ENCODE measurements at regions not wholly inside any gene's neighbourhood (a gene's known extent, or its start where the extent isn't known, plus 50 kb on each side); places are given as distances from the start of the nearest gene placed in this dataset.

DNA sequence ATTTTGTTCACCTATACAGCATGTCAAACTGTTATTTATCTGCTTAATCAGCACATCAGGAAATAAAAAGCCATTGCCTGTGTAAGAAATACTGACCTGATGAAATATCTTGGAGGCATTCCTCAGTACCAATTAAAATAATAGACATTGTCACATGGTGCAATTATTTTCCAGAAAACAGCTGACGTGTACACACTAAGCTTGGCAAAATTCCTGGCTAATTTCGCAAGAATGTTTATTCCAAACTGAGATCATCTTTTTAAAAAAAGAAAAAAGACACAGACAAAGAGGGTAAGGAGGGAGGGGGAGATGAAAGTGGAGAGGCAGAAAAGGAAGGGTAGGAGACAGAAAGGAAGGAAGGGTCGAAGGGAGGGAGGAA, 61.9 kb upstream of the NFKB1 start:
- Histone ChIP-seq H4K8ac (ENCODE audit: low read depth, low read length) (no peak overlapping the region), H2BK12ac (ENCODE audit: low read length) (no peak overlapping the region), H3K27ac (replicated peaks; ENCODE audit: low read length) (no peak overlapping the region), H3K4me1 (ENCODE audit: control insufficient read depth in 2 of 2, insufficient read depth in 1 of 2, low read depth in 1 of 2, low read length in 2 of 2) (peaks cover 4 to 12% of the 10 kb centered on the region in 2 donors), H2BK15ac (ENCODE audit: low read length) (no peak overlapping the region), H3K9ac (ENCODE audit: low read depth, low read length, poor library complexity) (no peak overlapping the region), H3K9me3 (replicated peaks in 1 of 2; ENCODE audit: control insufficient read depth in 2 of 2, insufficient read depth in 1 of 2, low read depth in 1 of 2, low read length in 2 of 2) (peaks cover 0 to 5% of the 10 kb centered on the region in 2 donors), H3K4ac (ENCODE audit: low read length) (no peak overlapping the region), H2BK5ac (ENCODE audit: low read length) (no peak overlapping the region), H2AK5ac (ENCODE audit: low read depth, low read length) (no peak overlapping the region), H3K27me3 (ENCODE audit: control insufficient read depth in 3 of 3, insufficient read depth in 3 of 3, low read depth in 1 of 3, low read length in 3 of 3) (no peaks in the 10 kb centered on the region), H3K23ac (ENCODE audit: low read depth, low read length, poor library complexity) (no peak overlapping the region), H3K4me3 (ENCODE audit: low read length in 2 of 2) (no peak overlapping the region), H3K14ac (ENCODE audit: low read length) (no peak overlapping the region), H3K18ac (ENCODE audit: low read length) (no peak overlapping the region), H4K91ac (ENCODE audit: low read depth, low read length, poor library complexity) (no peak overlapping the region), H3K79me1 (ENCODE audit: low read depth, low read length) (no peaks in the 10 kb centered on the region), H3K4me2 (ENCODE audit: insufficient read depth, low read length, poor library complexity, severe bottlenecking) (no peak overlapping the region), H2AFZ (ENCODE audit: low read length) (peak overlapping the region; percentile 63), H3K36me3 (replicated peaks in 1 of 2; ENCODE audit: control insufficient read depth in 2 of 2, insufficient read depth in 2 of 2, low read length in 2 of 2) (no peaks in the 10 kb centered on the region), H2BK120ac (ENCODE audit: low read depth, low read length) (no peak overlapping the region)
- WGBS, 2 donors (ENCODE audit: extremely low coverage in 2 of 2, insufficient read length in 2 of 2, insufficient replicate concordance in 1 of 2) = no CpG with 5 or more reads among the region's 3 CpGs
- DNase-seq (ENCODE audit: low spot score) = no peak

DNA sequence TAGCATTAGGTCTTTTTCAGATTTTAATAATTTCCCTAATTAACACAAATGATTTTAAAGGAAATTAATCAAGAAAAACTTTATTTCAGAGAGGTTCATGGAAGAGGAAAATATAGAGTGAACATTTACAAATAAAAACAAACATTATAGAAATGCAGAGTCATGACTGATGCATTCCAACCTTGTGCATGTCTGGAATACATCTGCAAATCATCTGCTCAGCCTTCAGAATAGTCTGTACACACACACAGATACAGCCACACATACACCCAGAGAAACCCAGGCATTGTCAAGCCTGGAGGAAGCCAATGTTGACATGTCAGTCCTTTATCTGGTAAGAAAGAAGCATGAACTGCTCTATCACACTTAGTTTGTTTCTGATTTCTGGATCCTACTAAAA, 61.3 kb upstream of the NFKB1 start:
- Histone ChIP-seq H3K9me3 (replicated peaks in 1 of 2; ENCODE audit: control insufficient read depth in 2 of 2, insufficient read depth in 1 of 2, low read depth in 1 of 2, low read length in 2 of 2) (peaks cover 0 to 3% of the 10 kb centered on the region in 2 donors), H3K9ac (ENCODE audit: low read depth, low read length, poor library complexity) (no peak overlapping the region), H3K18ac (ENCODE audit: low read length) (no peak overlapping the region), H4K91ac (ENCODE audit: low read depth, low read length, poor library complexity) (no peak overlapping the region), H3K4me3 (ENCODE audit: low read length in 2 of 2) (no peak overlapping the region), H3K23ac (ENCODE audit: low read depth, low read length, poor library complexity) (no peak overlapping the region), H3K27ac (replicated peaks; ENCODE audit: low read length) (no peak overlapping the region), H2BK120ac (ENCODE audit: low read depth, low read length) (no peak overlapping the region), H2AFZ (ENCODE audit: low read length) (no peak overlapping the region), H2BK5ac (ENCODE audit: low read length) (no peak overlapping the region), H3K79me1 (ENCODE audit: low read depth, low read length) (no peaks in the 10 kb centered on the region), H4K8ac (ENCODE audit: low read depth, low read length) (no peak overlapping the region), H2BK15ac (ENCODE audit: low read length) (no peak overlapping the region), H3K14ac (ENCODE audit: low read length) (no peak overlapping the region), H2BK12ac (ENCODE audit: low read length) (no peak overlapping the region), H3K4ac (ENCODE audit: low read length) (no peak overlapping the region), H3K36me3 (replicated peaks in 1 of 2; ENCODE audit: control insufficient read depth in 2 of 2, insufficient read depth in 2 of 2, low read length in 2 of 2) (no peaks in the 10 kb centered on the region), H3K4me1 (ENCODE audit: control insufficient read depth in 2 of 2, insufficient read depth in 1 of 2, low read depth in 1 of 2, low read length in 2 of 2) (peaks cover 4 to 12% of the 10 kb centered on the region in 2 donors), H3K27me3 (ENCODE audit: control insufficient read depth in 3 of 3, insufficient read depth in 3 of 3, low read depth in 1 of 3, low read length in 3 of 3) (no peaks in the 10 kb centered on the region), H3K4me2 (ENCODE audit: insufficient read depth, low read length, poor library complexity, severe bottlenecking) (no peak overlapping the region), H2AK5ac (ENCODE audit: low read depth, low read length) (no peak overlapping the region)
- DNase-seq (ENCODE audit: low spot score) = no peak

DNA sequence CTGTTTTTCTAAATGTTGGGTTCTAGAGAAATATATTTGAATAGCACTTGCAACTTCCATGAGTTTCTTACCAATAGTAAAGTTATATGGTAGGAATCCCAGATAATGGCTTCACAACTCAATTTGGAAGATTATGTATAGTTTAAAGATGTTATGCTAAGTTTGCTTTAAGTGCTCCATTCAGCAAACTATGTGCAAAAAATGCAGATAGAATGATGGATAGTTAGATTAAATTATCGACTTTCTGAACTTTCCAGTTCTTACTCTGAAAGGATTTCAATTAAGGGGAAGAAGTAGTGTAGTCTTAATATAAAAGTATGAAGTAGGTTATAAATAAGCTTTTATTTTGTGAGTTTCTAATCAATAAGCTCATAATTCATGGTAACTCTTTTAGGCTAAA, 60.7 kb upstream of the NFKB1 start:
- Histone ChIP-seq H3K18ac (ENCODE audit: low read length) (no peak overlapping the region), H2AFZ (ENCODE audit: low read length) (no peak overlapping the region), H3K27me3 (ENCODE audit: control insufficient read depth in 3 of 3, insufficient read depth in 3 of 3, low read depth in 1 of 3, low read length in 3 of 3) (no peaks in the 10 kb centered on the region), H3K14ac (ENCODE audit: low read length) (no peak overlapping the region), H3K9ac (ENCODE audit: low read depth, low read length, poor library complexity) (no peak overlapping the region), H2BK5ac (ENCODE audit: low read length) (no peak overlapping the region), H2AK5ac (ENCODE audit: low read depth, low read length) (no peak overlapping the region), H3K4me3 (ENCODE audit: low read length in 2 of 2) (no peak overlapping the region), H3K23ac (ENCODE audit: low read depth, low read length, poor library complexity) (no peak overlapping the region), H3K27ac (replicated peaks; ENCODE audit: low read length) (no peak overlapping the region), H2BK15ac (ENCODE audit: low read length) (no peak overlapping the region), H3K9me3 (replicated peaks in 1 of 2; ENCODE audit: control insufficient read depth in 2 of 2, insufficient read depth in 1 of 2, low read depth in 1 of 2, low read length in 2 of 2) (no peaks in the 10 kb centered on the region), H4K91ac (ENCODE audit: low read depth, low read length, poor library complexity) (no peak overlapping the region), H3K4me2 (ENCODE audit: insufficient read depth, low read length, poor library complexity, severe bottlenecking) (no peak overlapping the region), H3K79me1 (ENCODE audit: low read depth, low read length) (no peaks in the 10 kb centered on the region), H2BK120ac (ENCODE audit: low read depth, low read length) (no peak overlapping the region), H3K36me3 (replicated peaks in 1 of 2; ENCODE audit: control insufficient read depth in 2 of 2, insufficient read depth in 2 of 2, low read length in 2 of 2) (no peaks in the 10 kb centered on the region), H4K8ac (ENCODE audit: low read depth, low read length) (no peak overlapping the region), H3K4ac (ENCODE audit: low read length) (no peak overlapping the region), H3K4me1 (ENCODE audit: control insufficient read depth in 2 of 2, insufficient read depth in 1 of 2, low read depth in 1 of 2, low read length in 2 of 2) (peaks cover 4 to 12% of the 10 kb centered on the region in 2 donors), H2BK12ac (ENCODE audit: low read length) (no peak overlapping the region)
- no peak for DNase-seq (ENCODE audit: low spot score)
- WGBS, 2 donors (ENCODE audit: extremely low coverage in 2 of 2, insufficient read length in 2 of 2, insufficient replicate concordance in 1 of 2) = no CpG with 5 or more reads among the region's 1 CpG

DNA sequence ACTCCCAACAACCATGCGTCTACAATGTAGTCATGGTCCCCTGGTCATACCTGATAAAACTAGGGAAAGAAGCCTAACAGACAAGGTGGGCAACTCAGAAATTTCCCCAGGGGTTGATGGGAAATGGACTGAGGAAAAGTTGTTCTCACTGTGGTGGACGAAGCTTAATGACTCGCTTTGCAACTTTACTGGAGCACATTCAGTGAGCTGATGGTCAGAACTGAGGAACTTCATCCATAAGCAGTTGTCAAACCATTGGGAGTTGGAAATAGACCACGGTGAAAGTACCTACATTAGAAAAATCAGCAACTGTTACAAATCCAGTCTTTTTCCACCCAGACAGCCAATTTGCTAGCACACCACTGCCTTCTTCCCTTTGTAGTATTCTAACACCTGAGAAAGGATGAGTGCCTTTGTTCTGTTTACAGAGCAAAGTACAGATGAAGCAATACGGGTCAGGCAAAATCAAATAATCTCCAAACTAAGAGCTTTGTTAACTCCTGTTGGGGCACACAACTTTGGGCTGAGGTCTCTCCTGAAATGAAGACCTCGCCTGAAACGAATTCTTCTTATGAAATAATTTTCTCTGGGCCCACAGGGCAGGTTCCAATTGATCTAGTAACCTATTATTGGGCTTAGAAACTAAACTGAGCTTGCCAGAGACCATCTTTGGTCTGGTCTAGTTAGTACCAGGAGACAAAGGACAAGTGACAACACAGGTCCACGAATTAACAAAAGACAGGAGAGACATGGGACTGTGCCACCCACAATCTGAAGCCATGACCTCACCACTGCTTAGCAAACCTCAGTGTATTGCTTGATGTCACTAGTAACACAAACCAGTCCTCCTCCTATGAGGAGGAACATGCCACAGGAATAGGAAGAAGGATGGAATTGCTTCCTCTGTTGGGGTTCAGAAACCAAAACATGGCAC, 58.9 kb upstream of the NFKB1 start:
- H3K9ac ChIP-seq (ENCODE audit: low read depth, low read length, poor library complexity) = no peak overlapping the region
- no peak overlapping the region for H2BK120ac ChIP-seq (ENCODE audit: low read depth, low read length)
- H4K91ac ChIP-seq (ENCODE audit: low read depth, low read length, poor library complexity) = no peak overlapping the region
- H2BK12ac ChIP-seq (ENCODE audit: low read length) = no peak overlapping the region
- no peak overlapping the region for H3K4ac ChIP-seq (ENCODE audit: low read length)
- H2BK5ac ChIP-seq (ENCODE audit: low read length) = no peak overlapping the region
- no peaks in the 10 kb centered on the region for H3K36me3 ChIP-seq (replicated peaks in 1 of 2; ENCODE audit: control insufficient read depth in 2 of 2, insufficient read depth in 2 of 2, low read length in 2 of 2)
- peaks cover 4 to 12% of the 10 kb centered on the region in 2 donors for H3K4me1 ChIP-seq (ENCODE audit: control insufficient read depth in 2 of 2, insufficient read depth in 1 of 2, low read depth in 1 of 2, low read length in 2 of 2)
- H3K4me3 ChIP-seq (ENCODE audit: low read length in 2 of 2) = no peak overlapping the region
- H3K23ac ChIP-seq (ENCODE audit: low read depth, low read length, poor library complexity) = no peak overlapping the region
- no peak overlapping the region for H4K8ac ChIP-seq (ENCODE audit: low read depth, low read length)
- no peaks in the 10 kb centered on the region for H3K9me3 ChIP-seq (replicated peaks in 1 of 2; ENCODE audit: control insufficient read depth in 2 of 2, insufficient read depth in 1 of 2, low read depth in 1 of 2, low read length in 2 of 2)
- no peak overlapping the region for H2AK5ac ChIP-seq (ENCODE audit: low read depth, low read length)
- no peaks in the 10 kb centered on the region for H3K27me3 ChIP-seq (ENCODE audit: control insufficient read depth in 3 of 3, insufficient read depth in 3 of 3, low read depth in 1 of 3, low read length in 3 of 3)
- no peak overlapping the region for H2BK15ac ChIP-seq (ENCODE audit: low read length)
- H3K4me2 ChIP-seq (ENCODE audit: insufficient read depth, low read length, poor library complexity, severe bottlenecking) = no peak overlapping the region
- no peak overlapping the region for H3K27ac ChIP-seq (replicated peaks; ENCODE audit: low read length)
- DNase-seq (ENCODE audit: low spot score) = no peak
- H3K18ac ChIP-seq (ENCODE audit: low read length) = no peak overlapping the region
- no peak overlapping the region for H2AFZ ChIP-seq (ENCODE audit: low read length)
- H3K79me1 ChIP-seq (ENCODE audit: low read depth, low read length) = no peaks in the 10 kb centered on the region
- no peak overlapping the region for H3K14ac ChIP-seq (ENCODE audit: low read length)
- no CpG with 5 or more reads among the region's 8 CpGs for WGBS, 2 donors (ENCODE audit: extremely low coverage in 2 of 2, insufficient read length in 2 of 2, insufficient replicate concordance in 1 of 2)

All from neuronal stem cell (in vitro differentiated cells).